ENCODE measurements at regions not wholly inside any gene's neighbourhood (a gene's known extent, or its start where the extent isn't known, plus 50 kb on each side); places are given as distances from the start of the nearest gene placed in this dataset.

GRCh38 chr4:34861666-34862065 lies 1382.6 kb downstream of the ARAP2 start:
- no peak for TF ChIP-seq CTCF (IDR thresholded peaks at IDR 0.05; ENCODE audit: low read depth, low read length, missing control alignments)
- DNase-seq (ENCODE audit: extremely low read depth, low read depth) = no peak

GRCh38 chr4:34878961-34879360 lies 1365.4 kb downstream of the ARAP2 start:
- no peak overlapping the region for H3K4me3 ChIP-seq (replicated peaks; ENCODE audit: low read depth, low read length)
- no peak for DNase-seq (ENCODE audit: extremely low read depth, low read depth)
- no peak for TF ChIP-seq CTCF (IDR thresholded peaks at IDR 0.05; ENCODE audit: low read depth, low read length, missing control alignments)

More at GRCh38 chr4:34861666-34862065, 1382.6 kb downstream of the ARAP2 start:
- H3K4me3 ChIP-seq (replicated peaks; ENCODE audit: low read depth, low read length) = no peak overlapping the region

- no peak overlapping the region for H3K4me3 ChIP-seq (replicated peaks; ENCODE audit: low read depth, low read length)
- no peak for DNase-seq (ENCODE audit: extremely low read depth, low read depth)
- no peak for TF ChIP-seq CTCF (IDR thresholded peaks at IDR 0.05; ENCODE audit: low read depth, low read length, missing control alignments)
Observed at GRCh38 chr4:34880246-34880645, 1364.1 kb downstream of the ARAP2 start.

GRCh38 chr4:34891892-34892291 lies 1352.4 kb downstream of the ARAP2 start:
- DNase-seq (ENCODE audit: extremely low read depth, low read depth) = no peak
- no peak overlapping the region for H3K4me3 ChIP-seq (replicated peaks; ENCODE audit: low read depth, low read length)
- TF ChIP-seq CTCF (IDR thresholded peaks at IDR 0.05; ENCODE audit: low read depth, low read length, missing control alignments) = no peak

GRCh38 chr4:34893382-34893781 lies 1350.9 kb downstream of the ARAP2 start:
- no peak overlapping the region for H3K4me3 ChIP-seq (replicated peaks; ENCODE audit: low read depth, low read length)
- DNase-seq (ENCODE audit: extremely low read depth, low read depth) = no peak
- no peak for TF ChIP-seq CTCF (IDR thresholded peaks at IDR 0.05; ENCODE audit: low read depth, low read length, missing control alignments)

GRCh38 chr4:34920032-34920431 lies 1324.3 kb downstream of the ARAP2 start:
- TF ChIP-seq CTCF (IDR thresholded peaks at IDR 0.05; ENCODE audit: low read depth, low read length, missing control alignments) = no peak
- no peak for DNase-seq (ENCODE audit: extremely low read depth, low read depth)

GRCh38 chr4:34921391-34921790 lies 1322.9 kb downstream of the ARAP2 start:
- H3K4me3 ChIP-seq (replicated peaks; ENCODE audit: low read depth, low read length) = no peak overlapping the region
- TF ChIP-seq CTCF (IDR thresholded peaks at IDR 0.05; ENCODE audit: low read depth, low read length, missing control alignments) = no peak
- no peak for DNase-seq (ENCODE audit: extremely low read depth, low read depth)

More at GRCh38 chr4:34920032-34920431, 1324.3 kb downstream of the ARAP2 start:
- no peak overlapping the region for H3K4me3 ChIP-seq (replicated peaks; ENCODE audit: low read depth, low read length)

All from HFF-Myc (cell line).